DND-41 (cell line): ENCODE measurements at regions not wholly inside any gene's neighbourhood (a gene's known extent, or its start where the extent isn't known, plus 50 kb on each side); places are given as distances from the start of the nearest gene placed in this dataset.

ENCODE experiments used
- CTCF ChIP-seq: IDR thresholded peaks from 2 replicates; pipeline ENCODE4 v1.5.1; 2012; ENCODE audit warnings: borderline replicate concordance, low read length, moderate library complexity, mild to moderate bottlenecking; ENCODE audit not compliant: poor library complexity, severe bottlenecking; ENCODE audit errors: extremely low read depth
- EZH2 ChIP-seq: IDR thresholded peaks from 3 replicates; pipeline ENCODE4 v1.6.1; 2012; ENCODE audit warnings: borderline replicate concordance, low read depth, mild to moderate bottlenecking, moderate library complexity, low read length, inconsistent platforms; ENCODE audit not compliant: severe bottlenecking

- TF ChIP-seq CTCF (no peak), EZH2 (no peak)
Measured at GRCh38 chr1:14520514-14521163, 77.8 kb upstream of the KAZN start.
